GM19025 (cell line): ENCODE measurements at regions not wholly inside any gene's neighbourhood (a gene's known extent, or its start where the extent isn't known, plus 50 kb on each side); places are given as distances from the start of the nearest gene placed in this dataset.

Source experiments
- ATAC-seq: cut with Tn5 transposase; IDR thresholded peaks from one replicate; pipeline ENCODE4 v1.9.1; 2021; ENCODE audit warnings: mild to moderate bottlenecking, low read depth, moderate library complexity; ENCODE audit not compliant: unreplicated experiment

DNA sequence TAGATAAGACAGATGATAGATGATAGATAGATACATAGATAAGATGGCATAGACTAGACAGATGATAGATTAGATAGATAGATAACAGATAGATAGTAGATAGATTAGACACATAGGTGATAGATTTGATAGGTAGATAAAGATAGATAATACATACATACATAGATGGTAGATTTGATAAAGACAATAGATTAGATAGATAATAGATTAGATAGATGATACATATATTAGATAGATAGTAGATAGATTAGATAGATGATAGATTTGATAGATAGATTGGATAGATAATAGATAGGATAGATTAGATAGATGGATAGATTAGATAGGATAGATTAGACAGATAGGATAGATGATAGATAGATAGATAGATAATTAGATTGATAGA lies 327.6 kb downstream of the BRD1 start:
- no peak for ATAC-seq

DNA sequence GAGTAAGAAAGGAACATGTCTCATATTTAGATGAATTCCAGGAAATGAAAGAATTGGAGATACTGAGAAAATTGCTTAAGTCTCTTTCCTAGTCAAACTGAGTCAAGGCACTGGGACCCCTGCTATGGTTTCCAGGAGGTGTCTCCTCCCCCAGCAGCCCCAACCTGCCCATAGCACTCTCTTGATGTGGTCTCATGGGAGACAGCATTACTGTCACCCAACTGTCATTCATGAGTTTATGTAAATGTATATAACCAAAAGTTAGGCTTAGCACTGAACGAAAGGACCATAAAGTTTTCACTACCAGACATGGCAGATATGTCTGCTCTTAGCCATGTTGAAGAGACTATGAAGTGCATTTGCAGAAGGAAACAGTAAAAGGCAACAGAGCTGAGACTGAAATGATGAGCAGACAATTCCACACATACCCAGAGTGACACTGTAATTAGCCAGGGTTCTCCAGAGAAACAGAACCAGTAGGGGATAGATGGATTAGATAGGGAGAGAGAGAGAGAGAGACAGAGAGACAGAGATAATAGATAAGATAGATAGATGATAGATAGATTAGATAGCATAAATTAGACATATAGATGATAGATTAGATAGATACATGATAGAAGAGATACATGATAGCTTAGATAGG lies 328.1 kb downstream of the BRD1 start:
- ATAC-seq, result no peak

DNA sequence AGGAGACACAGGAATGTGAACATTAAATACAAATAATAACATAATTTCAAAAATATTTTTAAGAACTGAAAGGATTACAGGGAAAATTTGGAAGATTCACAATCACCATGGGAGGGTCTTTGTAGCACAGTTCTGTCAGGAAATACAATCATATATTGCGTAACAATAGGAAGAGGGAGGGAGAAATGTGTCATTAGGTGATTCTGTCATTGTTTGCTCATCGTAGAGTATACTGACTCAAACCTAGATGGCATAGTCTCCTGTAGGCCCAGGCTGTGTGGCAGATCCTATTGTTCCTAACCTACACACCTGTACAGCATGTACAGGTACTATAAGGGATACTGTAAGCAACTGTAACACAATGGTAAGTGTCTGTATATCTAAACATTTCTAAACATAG lies 330.4 kb downstream of the BRD1 start:
- ATAC-seq, result no peak

DNA sequence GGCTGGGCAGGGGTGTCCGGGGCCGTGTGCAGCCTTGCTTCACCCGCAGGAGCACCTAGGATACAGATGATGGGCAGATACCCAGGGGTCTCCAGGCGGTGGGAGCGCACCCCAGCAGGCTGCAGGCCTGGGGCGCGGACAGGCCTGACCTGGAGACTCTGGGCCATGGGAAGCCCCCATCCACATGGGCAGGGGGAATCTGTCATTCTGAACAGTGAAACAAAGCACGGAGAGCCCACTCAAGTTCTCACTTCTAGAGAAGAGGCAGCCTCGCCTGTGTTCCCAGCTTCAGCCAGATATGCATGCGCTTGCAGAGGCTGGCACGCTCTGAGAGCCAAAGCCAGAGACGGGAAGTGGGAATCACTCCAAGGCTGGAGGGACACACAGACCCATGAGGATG lies 333.1 kb downstream of the BRD1 start:
- no peak for ATAC-seq

- ATAC-seq, result no peak
These were observed 334.9 kb downstream of the BRD1 start for GRCh38 chr22:49492741-49493251.

GRCh38 chr22:49492308-49492707 lies 335.4 kb downstream of the BRD1 start:
- no peak for ATAC-seq

DNA sequence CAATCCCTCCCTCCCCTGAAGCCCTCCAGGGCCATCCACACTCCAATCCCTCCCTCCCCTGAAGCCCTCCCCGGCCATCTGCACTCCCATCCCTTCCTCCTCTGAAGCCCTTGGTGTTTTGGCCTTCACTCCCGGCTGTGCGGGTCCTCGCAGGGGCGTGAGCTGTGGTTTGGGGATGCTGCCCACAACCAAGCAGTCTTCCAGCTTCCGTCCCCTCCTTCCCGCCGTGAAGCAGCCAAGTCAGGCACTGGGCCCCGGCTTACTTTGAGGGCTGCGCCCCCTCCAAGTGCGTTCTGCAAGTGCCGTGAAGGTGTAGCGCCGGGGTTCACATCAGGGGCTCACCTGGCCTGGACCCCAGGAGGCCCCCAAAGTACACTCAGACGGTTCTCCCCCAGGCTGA lies 335.9 kb downstream of the BRD1 start:
- no peak for ATAC-seq

DNA sequence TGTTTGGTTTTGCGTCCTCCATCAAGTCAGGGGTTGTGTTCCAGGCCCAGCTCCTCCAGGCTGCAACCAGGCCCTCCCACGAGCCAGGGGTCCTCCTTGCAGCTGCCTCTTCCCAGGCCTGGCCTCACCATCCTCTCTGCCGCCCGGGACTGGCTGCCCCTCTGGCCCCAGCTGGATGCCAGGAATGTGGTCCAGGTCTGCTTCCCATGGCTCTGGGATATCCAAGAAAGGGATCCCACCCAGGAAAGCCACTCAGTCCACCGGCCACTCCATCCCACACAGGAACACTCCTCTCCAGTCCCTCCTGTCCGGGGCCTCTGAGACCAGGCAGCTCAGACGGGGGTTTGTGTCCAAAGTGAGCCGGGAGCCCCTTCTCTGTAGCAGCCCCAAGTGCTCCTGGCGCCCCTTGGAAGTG lies 336.4 kb downstream of the BRD1 start:
- ATAC-seq, result no peak

DNA sequence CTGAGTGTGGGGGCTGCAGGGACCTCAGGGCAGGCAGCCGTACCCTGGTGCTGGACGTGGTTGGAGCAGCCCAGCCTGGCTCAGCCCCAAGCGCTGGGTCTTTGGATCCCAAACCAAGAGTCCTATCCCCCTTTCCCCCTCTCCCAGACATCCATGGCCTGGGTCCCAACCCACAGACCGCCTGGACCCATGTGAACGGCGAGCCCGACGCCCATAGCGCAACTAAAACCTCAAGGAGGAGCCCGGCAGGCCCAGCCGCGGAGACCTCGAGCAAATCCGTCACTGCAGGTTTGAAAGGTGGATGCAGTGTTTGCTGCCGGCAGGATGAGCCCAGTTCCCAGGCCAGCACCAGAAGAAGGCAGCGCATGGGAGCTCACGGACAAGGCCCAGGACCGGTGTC lies 337.0 kb downstream of the BRD1 start:
- ATAC-seq, result no peak

DNA sequence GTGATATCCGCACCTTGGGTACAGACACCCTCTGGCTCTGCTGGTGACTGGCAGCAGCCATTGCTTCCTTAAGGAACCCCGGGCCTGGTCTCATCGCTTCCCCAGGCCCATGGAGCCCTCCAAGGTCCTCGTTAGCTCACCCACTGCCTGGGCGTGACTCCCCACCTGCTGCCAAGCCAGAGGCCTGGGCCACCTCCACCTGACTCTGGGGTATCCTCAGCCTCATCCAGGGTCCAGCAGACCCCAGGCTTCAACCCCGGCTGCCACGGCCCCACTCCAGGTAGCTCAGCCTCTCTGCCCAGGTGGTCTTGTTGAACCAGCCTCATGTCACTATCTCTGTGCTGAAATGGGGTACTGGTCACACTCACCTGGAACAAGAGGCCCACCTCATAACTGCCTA lies 337.9 kb downstream of the BRD1 start:
- ATAC-seq, result no peak

DNA sequence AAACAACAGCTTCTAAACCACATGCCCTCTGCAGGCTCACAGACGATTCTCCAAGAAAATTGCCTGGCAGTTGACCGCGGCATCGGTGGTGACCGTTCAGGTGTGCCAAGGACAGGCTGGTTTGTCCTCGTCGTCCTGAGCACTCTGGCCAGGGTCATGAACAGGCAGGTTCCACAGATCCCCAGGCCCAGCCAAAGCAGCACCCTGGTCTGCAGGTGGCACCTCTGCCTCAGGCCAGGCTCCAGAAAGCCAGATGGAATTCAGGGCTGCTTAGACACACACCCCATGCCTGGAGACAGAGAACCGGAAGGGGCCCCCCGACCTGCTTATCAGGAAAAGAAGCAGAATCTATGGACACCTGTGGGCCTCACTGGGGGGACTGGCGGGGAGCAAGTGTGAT lies 338.7 kb downstream of the BRD1 start:
- ATAC-seq, result no peak

GRCh38 chr22:49487950-49488349 lies 339.7 kb downstream of the BRD1 start:
- ATAC-seq, result no peak

DNA sequence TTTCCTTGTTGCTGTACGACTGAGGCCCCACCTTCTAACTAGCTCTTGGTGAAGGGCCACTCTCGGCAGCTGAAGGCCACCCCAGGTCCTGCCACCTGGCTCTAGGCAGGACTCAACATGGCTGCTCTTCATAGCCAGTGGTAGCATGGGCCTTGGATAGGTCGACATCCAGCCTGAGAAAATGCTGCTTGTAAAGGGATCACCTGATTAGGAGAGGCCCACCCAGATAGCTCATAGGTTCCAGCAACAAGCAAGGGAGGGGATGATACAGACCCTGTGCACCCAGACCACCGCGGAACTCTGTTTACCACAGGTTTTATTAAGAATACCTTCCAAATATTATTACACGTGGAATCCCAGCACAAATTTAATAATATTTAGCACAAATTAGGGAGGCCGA lies 341.4 kb downstream of the BRD1 start:
- ATAC-seq, result no peak

- ATAC-seq, result no peak
These were observed 343.7 kb downstream of the BRD1 start for GRCh38 chr22:49483946-49484345.

- ATAC-seq, result no peak
These were observed 344.3 kb downstream of the BRD1 start for GRCh38 chr22:49483281-49483870.

DNA sequence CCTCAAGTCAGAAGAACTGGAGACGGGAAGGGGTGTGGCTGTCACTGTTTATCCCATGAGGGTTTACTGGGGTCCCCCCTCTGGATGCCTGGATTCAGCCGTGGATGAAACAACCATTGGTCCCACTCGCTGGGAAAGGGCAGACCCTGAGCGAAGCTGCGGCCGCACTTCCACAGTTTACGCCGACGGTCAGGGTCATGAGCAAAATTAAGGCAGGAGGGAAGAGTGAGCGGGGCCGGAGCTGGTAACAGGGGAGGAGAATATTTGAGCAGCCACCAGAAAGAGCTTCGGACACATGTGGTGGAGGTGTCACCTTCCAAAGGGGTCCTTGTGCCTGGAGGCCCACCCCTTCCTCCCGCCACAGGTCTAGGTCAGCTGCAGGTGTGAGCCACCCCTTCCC lies 344.9 kb downstream of the BRD1 start:
- no peak for ATAC-seq

DNA sequence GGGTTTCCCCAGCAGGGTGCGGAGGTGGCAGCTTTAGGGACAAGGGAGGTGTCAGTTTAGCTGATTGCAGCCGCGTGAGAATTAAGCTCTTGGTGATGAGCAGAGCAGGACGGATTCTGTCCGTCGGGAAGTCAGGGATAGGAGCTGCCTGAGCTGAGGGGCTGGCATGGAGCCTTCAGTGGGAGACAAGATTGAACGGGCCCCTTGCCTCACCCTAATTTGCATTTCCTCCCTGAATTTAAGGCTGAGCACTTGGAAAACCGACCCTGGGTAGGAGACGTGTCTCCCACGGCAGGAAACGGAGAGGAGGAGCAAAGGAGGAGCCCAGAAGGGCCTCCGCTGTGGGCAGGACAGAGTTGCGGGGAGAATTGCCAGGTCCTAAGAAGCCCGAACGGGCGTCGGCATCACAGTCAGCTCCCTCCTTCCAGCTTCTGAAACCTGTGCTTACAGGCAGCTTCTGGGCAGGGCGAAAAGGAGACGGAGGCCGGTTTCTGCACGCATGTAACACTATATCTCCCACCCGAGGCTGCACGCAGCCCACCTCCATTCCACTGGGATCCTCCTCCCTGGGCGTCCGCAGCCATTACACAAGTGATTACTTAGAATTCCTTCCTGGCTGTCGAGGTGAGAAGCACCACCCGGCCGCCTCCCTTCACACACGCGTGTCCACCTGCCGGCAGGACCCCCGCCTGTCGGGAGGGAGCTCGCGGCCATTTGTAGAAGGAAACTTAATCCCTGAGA lies 345.8 kb downstream of the BRD1 start:
- ATAC-seq, result no peak

DNA sequence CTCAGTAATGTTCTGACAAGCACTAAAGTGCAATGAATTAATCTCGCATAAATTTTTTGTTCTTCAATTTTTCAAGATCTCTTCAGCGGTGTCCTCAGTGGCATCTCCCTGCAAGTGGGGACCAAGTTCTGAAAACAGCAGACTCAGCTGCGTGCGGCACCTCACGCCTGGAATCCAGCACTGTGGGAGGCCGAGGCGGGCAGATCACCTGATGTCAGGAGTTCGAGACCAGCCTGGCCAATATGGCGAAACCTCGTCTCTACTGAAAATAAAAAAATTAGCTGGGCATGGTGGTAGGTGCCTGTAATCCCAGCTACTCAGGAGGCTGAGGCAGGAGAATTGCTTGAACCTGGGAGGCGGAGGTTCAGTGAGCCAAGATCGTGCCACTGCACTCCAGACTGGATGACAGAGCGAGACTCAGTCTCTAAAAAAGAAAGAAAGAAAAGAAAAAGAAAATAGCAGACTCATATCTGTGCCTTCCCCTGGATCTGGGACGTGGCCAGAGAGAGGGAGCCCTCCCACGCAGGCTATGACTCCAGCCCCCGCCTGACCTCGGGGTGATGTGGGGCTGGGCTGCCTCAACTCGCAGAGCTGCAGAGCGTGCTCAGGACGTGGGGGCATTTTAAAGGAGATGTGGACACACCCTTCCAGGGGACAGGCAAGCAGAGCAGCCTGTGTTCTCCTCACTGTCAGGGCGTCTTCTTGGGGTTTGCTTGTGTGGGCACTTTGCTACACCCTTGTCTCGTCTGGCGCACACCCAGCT lies 346.6 kb downstream of the BRD1 start:
- no peak for ATAC-seq

GRCh38 chr22:49480331-49480730 lies 347.3 kb downstream of the BRD1 start:
- no peak for ATAC-seq

GRCh38 chr22:49479566-49479965 lies 348.1 kb downstream of the BRD1 start:
- no peak for ATAC-seq

DNA sequence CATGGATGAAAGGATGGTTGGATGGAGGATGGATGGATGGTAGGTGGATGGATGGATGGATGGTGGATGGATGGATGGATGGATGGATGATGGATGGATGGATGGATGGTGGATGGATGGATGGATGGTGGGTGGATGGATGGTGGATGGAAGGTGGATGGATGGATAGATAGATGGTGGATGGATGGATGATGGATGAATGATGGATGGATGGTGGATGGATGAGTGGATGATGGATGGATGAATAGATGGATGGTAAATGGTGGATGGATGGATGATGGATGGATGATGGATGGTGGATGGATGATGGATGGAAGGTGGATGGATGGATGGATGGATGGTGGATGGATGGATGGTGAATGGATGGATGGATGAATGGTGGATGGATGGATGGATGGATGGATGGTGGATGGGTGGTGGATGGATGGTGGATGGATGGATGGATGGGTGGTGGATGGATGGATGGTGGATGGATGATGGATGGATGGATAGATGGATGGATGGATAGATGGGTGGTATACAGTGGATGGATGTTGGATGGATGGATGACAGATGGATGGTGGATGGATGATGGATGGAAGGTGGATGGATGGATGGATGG lies 350.8 kb downstream of the BRD1 start:
- no peak for ATAC-seq
